Iris pigment epithelial cell (primary cell): ENCODE measurements at regions not wholly inside any gene's neighbourhood (a gene's known extent, or its start where the extent isn't known, plus 50 kb on each side); places are given as distances from the start of the nearest gene placed in this dataset.
"Not testable (repeated sequence)": the region's sequence is repeated elsewhere in the genome, so short reads cannot be mapped to it uniquely, and the experiment has no call there.

Experiments
- DNase-seq: peaks from one replicate; pipeline ENCODE4 v3.0.0-alpha.2; 2011; ENCODE audit warnings: low read depth

DNA sequence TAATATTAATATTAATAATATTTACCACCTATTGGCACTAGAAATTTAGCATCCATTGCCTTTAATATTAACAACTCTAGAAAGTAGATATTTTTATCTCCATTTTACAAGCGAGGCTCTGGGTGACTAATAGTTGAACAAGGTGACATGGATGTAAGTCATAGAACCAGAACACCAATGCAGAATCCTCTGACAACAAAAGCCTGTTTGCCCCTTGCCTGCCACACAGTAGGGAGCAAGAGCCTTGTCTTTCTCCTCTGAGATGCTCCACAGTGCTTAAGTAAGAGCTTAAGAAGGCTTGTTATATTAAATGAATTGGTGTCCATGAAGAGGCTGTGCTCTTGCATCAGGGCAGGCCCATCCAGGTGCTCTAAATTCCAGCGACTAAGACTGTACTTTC, 51.2 kb upstream of the LBX1 start:
- no peak for DNase-seq

DNA sequence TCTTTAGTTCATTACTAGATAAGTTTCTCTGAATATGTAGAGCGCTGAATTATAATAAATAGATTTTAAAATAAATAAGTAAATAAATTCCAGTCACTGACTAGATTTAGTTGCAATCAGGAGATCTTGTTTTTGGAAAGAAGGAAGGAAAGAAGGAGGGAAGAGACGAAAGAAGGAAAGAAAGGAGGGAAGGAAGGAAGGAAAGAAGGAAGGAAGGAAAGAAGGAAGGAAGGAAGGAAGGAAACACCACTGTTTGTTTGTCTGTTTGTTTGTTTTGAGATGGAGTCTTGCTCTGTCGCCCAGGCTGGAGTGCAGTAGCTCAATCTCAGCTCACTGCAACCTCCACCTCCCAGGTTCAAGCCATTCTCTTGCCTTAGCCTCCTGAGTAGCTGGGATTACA, 51.7 kb upstream of the LBX1 start:
- not testable (repeated sequence) for DNase-seq

DNA sequence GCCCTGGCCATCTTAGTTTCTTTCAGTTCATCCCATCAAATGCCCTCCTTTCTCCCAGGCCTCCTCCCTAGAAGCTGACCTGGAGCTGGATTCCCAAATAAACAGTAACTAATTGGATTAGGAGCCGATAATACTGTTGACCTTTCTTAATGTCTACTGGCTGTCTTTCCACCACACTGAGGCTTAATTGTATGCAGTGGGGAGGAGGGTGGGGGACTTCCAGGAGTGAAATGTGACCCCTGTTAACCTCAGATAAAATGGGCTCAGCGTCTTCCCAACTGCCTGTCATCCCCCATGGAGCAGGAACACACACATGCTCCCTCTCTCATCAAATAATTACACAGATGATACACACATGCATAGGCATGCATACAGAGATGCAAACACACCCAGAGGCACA, 53.7 kb upstream of the LBX1 start:
- no peak for DNase-seq

DNA sequence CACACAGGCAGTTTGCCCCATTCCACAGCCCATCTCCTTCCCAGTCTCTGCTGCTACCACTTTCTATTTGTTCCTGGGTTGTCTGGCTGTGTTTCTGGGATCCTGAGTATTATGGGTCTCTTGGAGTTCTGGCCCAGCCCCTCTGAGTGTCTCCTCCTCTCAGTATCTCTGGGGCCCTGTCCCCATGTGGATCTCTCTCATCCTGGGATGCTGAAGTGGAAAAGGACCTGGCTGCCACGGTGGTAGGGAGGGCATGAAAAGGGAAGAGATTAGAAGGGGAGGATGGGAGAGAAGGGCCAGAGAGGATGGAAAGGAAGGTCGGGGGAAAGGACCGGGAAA, 54.5 kb upstream of the LBX1 start:
- no peak for DNase-seq

DNA sequence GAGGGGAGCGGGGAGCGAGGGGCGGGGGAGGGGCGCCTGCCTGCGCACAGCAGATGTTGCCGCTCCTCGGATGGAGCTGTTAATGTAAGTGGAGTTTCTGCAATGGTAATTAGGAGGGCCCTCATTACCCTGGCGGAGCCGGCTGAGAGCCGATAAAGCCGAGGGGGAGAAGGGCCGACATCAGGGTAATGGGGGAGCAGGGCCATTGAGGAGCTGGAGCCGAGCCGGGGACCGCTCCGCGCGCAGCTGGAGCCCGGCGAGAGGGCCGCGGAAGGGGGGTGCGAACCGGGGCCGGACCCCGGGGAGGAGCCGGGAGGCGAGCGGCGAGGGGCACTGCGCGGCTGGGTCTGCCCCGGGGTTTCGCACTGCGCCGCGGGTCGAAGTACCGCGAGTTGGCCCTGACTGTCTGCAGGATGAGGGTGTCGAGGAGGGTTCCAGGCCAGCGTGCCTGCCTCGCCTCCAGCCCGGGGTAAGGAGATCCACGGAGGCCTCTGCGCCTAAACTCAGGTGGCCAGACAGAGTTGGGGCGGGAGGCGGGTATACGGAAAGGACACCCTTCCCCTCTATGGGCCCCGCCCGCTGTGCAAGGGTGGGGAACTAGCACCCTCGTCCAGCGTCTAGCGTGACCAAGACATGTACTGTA, 55.0 kb upstream of the LBX1 start:
- no peak for DNase-seq

DNA sequence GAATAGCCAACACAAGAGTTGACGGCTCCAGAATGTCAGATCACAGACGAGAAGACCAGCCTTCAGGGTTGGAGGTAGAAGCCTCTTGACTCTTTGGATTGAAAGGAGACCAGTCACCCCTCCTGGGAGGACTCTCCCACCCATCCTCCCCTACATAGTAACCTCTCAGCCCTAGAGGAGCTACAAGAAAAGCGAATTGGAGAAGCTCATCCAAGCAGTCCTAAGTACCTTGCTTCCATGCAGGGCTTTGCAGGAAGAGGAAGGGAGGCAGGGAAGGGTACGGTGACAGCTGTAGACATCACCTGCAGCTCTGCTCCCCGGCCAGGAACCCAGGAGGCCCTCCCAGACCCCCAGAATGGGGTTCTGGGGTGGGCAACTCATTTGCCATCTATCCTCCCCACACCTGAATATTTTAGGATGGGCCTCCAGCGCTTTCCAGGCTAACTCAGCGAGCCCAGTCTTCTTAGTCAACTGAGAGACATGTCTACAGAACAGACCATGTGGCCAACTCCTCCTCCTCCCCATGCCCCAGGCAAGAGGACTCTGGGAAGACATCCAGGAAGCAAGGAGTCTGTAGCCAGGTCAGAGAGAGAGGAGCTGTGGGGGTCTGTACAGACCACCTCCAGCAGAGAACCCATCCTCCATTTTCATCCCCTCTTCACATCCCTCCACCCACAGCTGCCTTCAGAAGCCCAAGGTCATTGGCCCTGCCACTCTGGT, 55.6 kb upstream of the LBX1 start:
- no peak for DNase-seq

DNA sequence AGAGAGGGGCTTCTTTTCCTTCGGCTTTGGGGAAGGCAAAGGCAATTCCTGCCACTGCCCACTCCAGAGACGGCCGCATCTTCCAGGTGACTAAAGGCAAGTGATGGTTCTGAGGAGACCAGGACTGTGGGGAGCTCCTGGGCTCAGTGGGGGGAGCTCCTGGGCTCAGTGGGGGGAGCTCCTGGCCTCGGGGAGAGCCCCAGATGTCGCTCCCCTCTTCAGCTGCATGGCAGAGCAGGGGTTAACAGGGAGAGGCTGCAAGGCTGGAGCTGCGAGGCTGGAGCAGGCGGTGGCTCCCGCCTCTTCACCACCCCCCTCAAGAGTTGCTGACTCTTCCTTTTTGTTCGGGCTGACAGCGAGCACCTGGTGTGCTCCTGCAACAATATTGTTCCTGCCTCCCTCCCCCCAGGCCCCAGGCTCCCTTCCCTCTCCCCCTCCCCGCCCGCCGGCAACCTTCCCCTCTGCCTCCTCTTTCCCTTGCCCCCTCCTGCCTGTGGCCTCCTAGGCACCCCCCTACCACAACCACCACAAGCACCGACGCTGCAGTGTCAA, 56.3 kb upstream of the LBX1 start:
- DNase-seq: no peak

DNA sequence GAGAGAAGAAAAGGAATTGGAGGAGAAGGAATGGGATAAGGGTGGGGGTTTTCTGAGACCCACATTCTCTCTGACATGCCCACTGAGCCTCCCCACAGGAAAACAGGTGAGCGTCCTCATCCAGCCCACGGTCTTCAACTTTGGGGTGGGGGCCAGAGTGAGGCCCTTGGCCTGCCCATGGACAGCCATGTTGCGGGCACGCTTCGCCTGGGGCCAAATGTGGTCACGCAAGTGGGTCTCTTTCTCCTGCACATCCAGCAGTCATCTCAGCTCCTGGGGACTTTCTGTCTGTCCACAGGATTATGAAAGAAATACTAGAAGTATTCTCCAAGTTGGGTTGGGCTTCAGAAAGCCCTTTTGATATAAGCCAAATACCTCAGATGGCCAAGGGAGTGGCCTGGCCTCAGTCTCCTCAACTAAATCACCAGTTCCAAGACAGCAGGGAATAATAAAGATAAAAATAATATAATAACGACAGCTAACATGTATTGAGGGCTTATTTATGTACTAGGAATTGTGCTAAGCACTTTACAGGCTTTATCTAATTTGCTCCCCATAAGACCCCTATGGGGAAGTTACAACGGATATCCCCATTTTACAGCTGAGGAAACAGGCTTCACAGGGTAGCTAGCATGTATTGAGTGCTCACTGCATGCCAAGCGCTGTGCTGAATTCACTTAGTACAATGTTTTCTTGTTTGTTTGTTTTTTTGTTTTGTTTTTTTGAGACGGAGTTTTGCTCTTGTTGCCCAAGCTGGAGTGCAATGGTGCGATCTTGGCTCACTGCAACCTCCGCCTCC, 57.2 kb upstream of the LBX1 start:
- no peak for DNase-seq

DNA sequence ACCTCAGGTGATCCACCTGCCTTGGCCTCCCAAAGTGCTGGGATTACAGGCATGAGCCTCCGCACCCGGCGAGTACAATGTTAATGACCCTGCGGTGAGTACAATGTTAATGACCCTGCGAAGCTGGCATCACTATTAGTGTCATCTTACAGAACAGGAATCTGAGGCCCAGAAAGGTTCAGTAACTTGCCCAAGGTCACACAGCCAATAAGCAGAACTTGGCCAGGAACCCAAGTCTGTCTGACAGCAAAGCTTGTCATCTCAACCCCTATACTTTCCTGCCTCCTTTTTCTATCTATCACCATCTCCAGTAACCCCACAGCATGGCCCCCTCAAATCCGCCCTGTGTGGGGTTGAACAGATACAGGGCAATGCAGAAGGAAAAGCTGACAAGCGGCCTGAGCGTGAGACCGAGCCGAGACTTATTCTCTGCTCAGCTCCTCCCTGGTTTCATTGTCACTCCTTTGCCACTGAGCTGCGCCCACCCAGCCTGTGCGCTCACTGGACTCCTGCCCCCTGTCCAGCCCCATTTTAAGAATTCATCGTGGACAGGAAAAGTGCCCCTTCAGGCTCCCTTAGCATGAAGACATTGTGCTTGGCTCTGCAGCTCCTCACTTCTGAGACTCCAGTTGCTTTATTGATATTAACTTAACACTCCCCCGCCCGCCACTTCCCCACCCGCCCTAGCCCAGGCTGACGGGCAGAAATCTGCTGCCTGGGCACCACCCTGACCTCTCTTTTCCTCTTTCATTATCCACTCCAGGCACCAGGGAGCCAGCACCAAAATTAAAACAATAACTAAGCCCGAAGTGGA, 58.1 kb upstream of the LBX1 start:
- no peak for DNase-seq

DNA sequence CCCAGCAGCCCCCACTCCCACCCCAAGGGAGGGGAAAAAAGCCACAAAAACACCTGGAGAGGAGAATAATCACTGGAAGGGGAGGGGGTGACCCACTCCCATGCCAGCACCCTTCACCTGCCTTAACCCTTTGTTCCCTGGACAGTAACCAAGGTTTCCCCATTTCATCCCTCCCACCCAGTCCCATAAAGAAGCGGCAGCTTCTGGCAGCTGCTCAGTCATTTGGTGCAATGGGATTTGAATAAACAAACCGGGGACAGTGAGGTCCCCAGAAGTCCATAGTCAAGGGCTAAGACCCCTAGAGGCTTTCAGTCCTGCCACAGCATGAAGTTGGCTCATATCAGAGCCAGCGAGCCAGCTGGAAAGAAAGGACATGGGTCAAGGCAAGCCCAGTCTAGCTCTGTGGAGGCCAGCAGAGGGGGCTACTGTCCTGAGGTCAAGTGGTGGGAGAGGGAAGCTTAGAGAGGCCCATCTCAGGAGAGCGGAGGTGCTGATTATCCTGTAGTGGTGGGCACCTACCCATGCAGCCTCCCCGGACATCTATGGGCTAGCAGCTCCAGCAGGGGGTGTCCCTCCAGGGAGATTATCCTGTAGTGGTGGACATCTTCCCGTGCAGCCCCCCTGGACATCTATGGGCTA, 58.9 kb upstream of the LBX1 start:
- peak; percentile 30 for DNase-seq

DNA sequence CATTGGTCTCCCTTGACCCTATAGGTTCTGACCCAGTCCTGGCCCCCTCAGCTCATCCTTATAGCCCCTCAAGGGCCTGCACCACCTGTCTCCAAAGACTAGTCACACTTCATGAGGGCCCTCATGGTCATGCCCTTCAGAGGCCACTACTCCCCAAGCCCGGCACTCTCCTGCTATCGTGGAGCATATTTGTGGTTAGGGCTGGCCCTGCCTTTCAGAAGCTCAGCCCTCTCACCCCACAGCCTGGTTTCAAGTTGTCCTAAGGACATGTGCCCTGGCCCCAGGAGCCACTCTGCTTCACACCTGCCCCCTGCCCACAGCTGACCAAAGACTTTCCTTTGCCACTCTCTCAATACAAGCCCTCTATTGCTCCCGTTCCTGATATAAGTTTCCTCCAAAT, 60.3 kb upstream of the LBX1 start:
- no peak for DNase-seq

DNA sequence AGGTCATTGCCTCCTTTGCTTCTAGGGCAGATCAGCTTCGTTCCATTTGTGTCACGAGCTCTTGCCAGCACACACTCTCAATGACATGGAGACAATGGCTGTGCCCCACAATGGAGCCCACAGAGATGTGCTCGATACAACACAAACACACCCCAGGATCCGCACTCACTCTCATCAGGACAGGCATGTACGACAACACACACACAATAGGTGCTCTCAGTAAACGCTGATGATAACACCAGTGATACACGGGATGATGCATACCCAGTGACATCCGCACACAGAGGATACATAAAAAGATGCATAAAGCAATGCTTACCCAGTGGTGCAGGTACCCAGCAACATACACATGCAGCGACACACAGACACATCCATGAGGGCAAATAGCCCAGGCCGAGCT, 61.2 kb upstream of the LBX1 start:
- no peak for DNase-seq

DNA sequence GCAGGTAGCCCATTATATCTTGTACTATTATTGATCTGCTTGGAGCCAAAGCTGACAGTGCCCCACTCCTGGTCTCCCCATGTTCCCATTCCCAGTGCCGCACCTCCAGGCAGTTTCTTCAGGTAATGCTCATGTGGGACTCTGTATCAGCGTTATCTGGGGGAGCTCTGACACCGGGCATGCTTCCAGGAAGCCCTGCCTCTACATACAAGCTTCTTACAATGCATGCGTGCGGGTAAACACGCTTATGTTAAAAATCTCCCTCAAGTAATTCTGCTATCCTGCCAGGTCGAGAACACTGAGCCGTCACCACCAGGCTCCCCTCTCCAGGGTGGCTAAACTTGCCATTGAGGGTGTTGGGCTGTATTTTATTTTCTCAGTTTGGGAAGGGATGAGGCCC, 61.6 kb upstream of the LBX1 start:
- DNase-seq: no peak

DNA sequence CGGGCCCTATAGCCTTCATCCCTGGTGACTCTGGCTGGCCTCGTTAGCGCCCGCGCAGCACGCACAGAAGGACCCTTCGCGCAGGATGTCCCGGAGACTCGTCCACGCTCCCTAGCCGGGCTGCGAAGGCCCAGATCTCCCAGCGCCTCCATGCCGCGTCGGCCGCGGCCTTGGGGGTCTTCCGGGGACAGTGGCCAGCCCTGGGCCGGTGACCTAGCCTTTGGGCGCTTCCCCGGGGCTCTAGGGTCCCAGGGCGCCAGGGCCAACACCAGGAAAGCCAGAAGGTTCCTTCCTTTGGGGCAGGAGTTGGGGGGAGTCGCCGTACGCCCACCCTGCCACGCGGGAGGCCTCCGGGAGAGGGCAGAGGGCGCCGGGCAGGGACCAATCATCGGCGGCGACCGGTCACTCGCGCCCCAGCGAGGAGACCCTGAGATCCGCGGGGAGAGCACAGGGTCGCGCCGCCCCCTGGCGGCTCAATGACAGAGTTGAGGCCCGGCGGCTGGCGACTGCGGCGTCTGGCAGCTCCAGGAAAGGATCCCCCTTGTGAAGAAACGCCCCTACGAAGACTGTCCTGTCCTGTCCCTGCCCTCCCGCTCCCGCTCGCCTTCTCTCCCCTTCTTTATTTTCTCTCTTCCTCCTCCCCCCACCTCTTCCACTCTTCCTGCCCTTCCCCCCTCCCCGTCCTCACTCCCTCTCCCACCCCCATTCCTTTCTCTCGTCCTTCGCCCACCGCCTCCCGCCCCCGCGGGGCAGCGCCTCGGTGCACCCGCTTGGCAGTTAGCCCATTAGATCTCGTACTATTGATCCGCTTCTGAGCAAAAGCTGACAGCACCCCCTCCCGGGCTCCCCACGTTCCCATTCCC, 62.3 kb upstream of the LBX1 start:
- no peak for DNase-seq

DNA sequence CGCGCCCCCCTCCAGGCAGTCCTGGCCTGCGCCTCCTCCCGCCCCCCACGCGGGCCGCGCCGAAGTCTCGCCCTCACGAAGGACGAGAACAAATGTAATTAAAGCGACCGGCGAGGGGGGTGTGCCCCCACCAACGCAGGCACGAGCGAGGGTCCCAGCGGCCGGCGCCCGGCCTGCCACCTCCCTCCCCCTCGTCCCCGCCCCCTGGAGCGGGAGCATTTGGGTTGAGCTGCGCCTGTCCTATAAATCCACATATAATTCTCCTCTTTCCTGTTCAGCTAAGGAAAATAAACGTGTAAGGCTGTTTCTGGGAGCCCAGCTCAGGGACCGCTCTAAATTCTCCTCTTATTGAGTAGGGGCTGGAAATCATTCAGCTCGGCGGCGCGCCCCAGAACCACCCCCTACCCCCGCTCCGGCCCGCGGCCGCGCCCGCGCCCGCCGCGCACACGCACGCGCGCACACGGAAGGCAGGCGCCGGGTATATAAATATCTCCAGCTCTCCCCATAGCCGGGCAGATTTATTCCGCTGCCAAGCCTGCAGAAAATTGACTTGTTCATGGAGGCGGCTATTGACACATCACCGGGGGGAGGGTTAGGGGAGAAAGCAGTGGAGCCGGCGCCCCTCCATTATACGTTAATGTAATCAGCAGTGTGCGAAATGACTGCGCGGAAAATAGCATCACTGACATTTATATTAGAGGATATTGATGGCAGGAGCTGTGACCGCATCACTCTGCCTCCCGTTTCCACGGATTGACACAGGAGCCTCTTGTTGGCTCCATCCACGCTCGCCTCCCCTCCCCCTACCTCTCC, 61.6 kb upstream of the BTRC start:
- no peak for DNase-seq

DNA sequence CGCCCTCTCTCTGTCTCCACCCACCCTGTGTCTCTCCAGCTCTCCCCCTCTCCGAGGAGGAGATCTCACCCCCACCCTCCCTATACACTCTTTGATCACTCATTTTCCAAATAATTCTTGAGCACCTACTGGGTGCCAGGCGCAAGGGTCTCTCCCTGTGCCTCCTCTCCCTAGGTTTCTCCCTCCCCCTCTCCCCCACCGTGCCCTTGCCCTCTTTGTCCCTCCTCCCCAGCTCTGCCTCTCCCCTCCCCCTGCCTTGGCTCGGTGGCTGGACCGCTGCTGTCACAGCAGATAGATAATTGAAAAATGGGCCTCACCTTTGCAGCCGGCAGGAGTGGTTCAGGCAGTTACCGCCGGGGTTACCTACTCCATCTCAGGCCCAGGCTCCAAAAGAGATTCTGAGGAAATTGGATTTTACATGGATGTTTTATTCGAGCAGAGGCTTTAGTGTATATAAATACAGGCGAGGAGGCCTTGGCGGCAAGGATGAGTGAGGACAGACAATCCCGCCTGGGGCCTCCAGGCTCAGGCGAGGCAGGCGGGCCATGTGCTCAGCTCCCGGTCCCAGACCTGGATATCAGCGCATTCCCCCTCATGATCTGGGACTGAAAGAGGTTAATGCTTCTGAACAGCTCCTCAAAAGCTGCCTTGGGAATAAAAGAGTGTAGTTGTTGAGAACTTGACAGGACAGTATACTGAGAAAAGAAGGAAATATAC, 60.8 kb upstream of the BTRC start:
- DNase-seq: no peak

DNA sequence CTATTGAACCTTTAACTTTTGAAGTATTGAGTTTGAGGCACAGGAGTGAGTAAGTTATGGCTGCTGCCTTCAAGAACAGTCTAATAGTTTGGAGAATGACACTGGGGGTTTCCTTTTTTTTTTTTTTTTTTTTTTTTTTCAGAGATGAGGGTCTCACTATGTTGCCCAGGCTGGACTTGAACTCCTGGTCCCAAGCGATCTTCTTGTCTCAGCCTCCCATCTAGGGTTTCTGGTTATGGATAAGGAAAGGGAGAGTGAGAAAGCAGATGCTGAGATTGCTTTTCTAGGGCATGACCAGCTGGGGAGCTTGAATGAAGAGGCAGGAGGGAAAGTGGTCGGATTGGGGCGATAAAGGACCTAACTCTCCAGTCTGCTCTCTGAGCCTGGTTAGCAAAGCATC, 59.9 kb upstream of the BTRC start:
- DNase-seq: no peak

DNA sequence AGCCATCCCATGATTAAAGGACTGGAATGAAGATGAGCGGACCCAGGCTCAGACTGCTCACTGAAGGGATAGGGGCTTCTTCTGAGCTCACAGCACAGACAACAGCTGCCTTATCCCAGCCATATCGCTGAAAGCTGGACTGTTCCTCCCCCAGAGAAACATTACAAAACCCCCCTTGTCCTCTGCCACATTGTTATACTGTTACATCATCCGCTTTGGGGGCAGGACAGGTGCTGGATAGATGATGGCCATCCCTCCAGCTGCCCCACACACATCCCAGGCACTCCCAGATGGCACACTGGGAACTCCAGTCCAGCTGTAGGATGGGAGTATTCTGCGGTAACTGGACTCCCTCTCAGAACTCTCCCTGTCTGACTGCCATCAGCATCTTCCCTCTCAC, 58.7 kb upstream of the BTRC start:
- DNase-seq: no peak

DNA sequence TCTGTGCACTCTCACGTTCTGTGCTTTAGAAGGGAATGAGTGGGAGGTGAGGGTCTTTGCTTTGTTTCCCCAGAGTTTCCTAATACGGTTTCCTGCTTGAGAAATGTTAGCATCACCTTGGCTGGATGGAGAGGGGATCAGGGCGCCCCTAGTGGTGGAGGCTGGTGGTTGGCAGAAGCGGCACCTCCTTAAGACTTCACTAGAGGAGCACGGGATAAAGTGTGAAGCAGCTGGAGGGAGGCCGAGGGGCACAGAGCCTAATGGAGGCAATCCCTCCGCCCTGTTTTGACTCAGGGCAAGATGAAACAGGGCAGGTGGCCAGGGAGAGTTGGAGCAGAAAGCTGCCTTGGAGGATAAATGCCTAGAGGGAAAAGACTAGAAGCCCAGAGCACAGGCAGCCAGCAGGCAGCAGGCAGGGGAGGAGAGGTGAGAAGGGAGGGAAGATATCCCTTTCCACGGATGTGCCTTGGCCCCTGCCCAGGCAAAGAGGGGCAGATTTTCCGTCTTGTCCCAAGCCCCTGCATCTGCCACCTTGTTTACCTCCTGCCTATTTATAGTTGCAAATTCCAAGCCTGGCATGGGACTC, 56.0 kb upstream of the BTRC start:
- peak; percentile 56 for DNase-seq
